ENCODE measurements at regions not wholly inside any gene's neighbourhood (a gene's known extent, or its start where the extent isn't known, plus 50 kb on each side); places are given as distances from the start of the nearest gene placed in this dataset.

GRCh38 chr7:155164316-155164715, 94.2 kb downstream of the HTR5A start:
- TF ChIP-seq, protein P1, sequence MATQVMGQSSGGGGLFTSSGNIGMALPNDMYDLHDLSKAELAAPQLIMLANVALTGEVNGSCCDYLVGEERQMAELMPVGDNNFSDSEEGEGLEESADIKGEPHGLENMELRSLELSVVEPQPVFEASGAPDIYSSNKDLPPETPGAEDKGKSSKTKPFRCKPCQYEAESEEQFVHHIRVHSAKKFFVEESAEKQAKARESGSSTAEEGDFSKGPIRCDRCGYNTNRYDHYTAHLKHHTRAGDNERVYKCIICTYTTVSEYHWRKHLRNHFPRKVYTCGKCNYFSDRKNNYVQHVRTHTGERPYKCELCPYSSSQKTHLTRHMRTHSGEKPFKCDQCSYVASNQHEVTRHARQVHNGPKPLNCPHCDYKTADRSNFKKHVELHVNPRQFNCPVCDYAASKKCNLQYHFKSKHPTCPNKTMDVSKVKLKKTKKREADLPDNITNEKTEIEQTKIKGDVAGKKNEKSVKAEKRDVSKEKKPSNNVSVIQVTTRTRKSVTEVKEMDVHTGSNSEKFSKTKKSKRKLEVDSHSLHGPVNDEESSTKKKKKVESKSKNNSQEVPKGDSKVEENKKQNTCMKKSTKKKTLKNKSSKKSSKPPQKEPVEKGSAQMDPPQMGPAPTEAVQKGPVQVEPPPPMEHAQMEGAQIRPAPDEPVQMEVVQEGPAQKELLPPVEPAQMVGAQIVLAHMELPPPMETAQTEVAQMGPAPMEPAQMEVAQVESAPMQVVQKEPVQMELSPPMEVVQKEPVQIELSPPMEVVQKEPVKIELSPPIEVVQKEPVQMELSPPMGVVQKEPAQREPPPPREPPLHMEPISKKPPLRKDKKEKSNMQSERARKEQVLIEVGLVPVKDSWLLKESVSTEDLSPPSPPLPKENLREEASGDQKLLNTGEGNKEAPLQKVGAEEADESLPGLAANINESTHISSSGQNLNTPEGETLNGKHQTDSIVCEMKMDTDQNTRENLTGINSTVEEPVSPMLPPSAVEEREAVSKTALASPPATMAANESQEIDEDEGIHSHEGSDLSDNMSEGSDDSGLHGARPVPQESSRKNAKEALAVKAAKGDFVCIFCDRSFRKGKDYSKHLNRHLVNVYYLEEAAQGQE (IDR thresholded peaks at IDR 0.05; ENCODE audit: insufficient replicate concordance, low read depth): no peak
- TF ChIP-seq, protein P2, sequence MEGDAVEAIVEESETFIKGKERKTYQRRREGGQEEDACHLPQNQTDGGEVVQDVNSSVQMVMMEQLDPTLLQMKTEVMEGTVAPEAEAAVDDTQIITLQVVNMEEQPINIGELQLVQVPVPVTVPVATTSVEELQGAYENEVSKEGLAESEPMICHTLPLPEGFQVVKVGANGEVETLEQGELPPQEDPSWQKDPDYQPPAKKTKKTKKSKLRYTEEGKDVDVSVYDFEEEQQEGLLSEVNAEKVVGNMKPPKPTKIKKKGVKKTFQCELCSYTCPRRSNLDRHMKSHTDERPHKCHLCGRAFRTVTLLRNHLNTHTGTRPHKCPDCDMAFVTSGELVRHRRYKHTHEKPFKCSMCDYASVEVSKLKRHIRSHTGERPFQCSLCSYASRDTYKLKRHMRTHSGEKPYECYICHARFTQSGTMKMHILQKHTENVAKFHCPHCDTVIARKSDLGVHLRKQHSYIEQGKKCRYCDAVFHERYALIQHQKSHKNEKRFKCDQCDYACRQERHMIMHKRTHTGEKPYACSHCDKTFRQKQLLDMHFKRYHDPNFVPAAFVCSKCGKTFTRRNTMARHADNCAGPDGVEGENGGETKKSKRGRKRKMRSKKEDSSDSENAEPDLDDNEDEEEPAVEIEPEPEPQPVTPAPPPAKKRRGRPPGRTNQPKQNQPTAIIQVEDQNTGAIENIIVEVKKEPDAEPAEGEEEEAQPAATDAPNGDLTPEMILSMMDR (IDR thresholded peaks at IDR 0.05; ENCODE audit: insufficient read depth, low read length): no peak

Measured in HL-60 (cell line).